HCT116 (cell line): ENCODE measurements at regions not wholly inside any gene's neighbourhood (a gene's known extent, or its start where the extent isn't known, plus 50 kb on each side); places are given as distances from the start of the nearest gene placed in this dataset.

Source experiments
- ATAC-seq: fragments of 200-7000 bp; cut with Tn5 transposase; 2 replicates; pipeline ENCODE4 v1.9.1; 2020; ENCODE audit warnings: mild to moderate bottlenecking, moderate library complexity
- BruUV-seq: library from RNA; stranded (reverse); fragments of 400-500 nt; replicated peaks from 2 replicates; lab custom pipeline; 2021; lab: Mats Ljungman, UMichigan
- CTCF ChIA-PET: fragments of 300-600 bp; sonication (Branson Sonifier 250); formaldehyde crosslinking; loops from one replicate; lab custom pipeline; 2021; ENCODE audit warnings: antibody characterized with exemption; lab: Charles Lee
- POLR2A ChIA-PET: fragments of 300-600, 350-600 bp; sonication (Branson Sonifier 250); formaldehyde crosslinking; loops from one replicate; lab custom pipeline; 2021; ENCODE audit warnings: antibody characterized with exemption; lab: Charles Lee
- RAD21 ChIA-PET, 2 experiments: fragments of 300-600 bp; sonication (Branson Sonifier 250); formaldehyde crosslinking; loops; one replicate each; lab custom pipeline; 2023; ENCODE audit warnings: low total read pairs in 2 of 2; ENCODE audit not compliant: uncharacterized antibody in 2 of 2, unreplicated experiment in 2 of 2, low non-redundant PET in 1 of 2; lab: Charles Lee
- DNase-seq: peaks from one replicate; pipeline ENCODE4 v3.0.0-alpha.2; 2010; ENCODE audit warnings: low read depth, low spot score
- H2AFZ ChIP-seq: fragments of 200-600 bp; shearing (Covaris generic), sonication (generic); 2 replicates; pipeline ENCODE4 v1.6.1; 2017; ENCODE audit warnings: low read depth, mixed run types, mixed read lengths, antibody characterized with exemption, low read length; ENCODE audit not compliant: poor library complexity, severe bottlenecking
- H3K27ac ChIP-seq: 2 replicates; pipeline ENCODE4 v1.5.1; 2012; ENCODE audit warnings: low read depth, low read length
- H3K27me3 ChIP-seq: fragments of 200-600 bp; sonication (generic); 2 replicates; pipeline ENCODE4 v1.6.1; 2016; ENCODE audit warnings: mixed run types, low read length, mixed read lengths; ENCODE audit not compliant: insufficient read depth
- H3K36me3 ChIP-seq, 2 experiments: fragments of 200-500 bp in 1 of 2; fragments of 200-600 bp in 1 of 2; sonication (Bioruptor generic) in 1 of 2; sonication (generic) in 1 of 2; 2 replicates each; pipeline versions ENCODE4 v1.5.1 to v1.6.1; 2014 to 2016; ENCODE audit warnings: low read length in 2 of 2, inconsistent platforms in 1 of 2, mixed read lengths in 1 of 2, mixed run types in 1 of 2; ENCODE audit not compliant: insufficient read depth in 2 of 2, control insufficient read depth in 1 of 2
- H3K4me1 ChIP-seq, 2 experiments: fragments of 200-600 bp in 1 of 2; sonication (generic) in 1 of 2; 2 replicates each; pipeline versions ENCODE4 v1.5.1 to v1.6.1; 2012 to 2017; ENCODE audit warnings: low read length in 2 of 2, inconsistent platforms in 1 of 2, mild to moderate bottlenecking in 1 of 2, mixed read lengths in 1 of 2, mixed run types in 1 of 2, moderate library complexity in 1 of 2; ENCODE audit not compliant: insufficient read depth in 2 of 2, control insufficient read depth in 1 of 2
- H3K4me2 ChIP-seq: fragments of 200-600 bp; sonication (generic); 2 replicates; pipeline ENCODE4 v1.6.1; 2017; ENCODE audit warnings: mixed run types, low read length, mixed read lengths
- H3K4me3 ChIP-seq, 2 experiments: fragments of 200-600 bp in 1 of 2; sonication (generic) in 1 of 2; replicated peaks in 1 of 2; 2 replicates each; pipeline ENCODE4 v1.5.1; 2011 to 2016; ENCODE audit warnings: low read length in 2 of 2, control low read depth in 1 of 2, low read depth in 1 of 2, mild to moderate bottlenecking in 1 of 2, mixed read lengths in 1 of 2, mixed run types in 1 of 2
- H3K79me2 ChIP-seq: fragments of 200-600 bp; sonication (generic); 2 replicates; pipeline ENCODE4 v1.6.1; 2017; ENCODE audit warnings: mild to moderate bottlenecking, mixed run types, low read length, moderate library complexity, mixed read lengths; ENCODE audit not compliant: insufficient read depth
- H3K9ac ChIP-seq: fragments of 200-600 bp; sonication (generic); 2 replicates; pipeline ENCODE4 v1.6.1; 2016; ENCODE audit warnings: low read length, mixed read lengths
- H3K9me2 ChIP-seq: fragments of 200-600 bp; sonication (generic), shearing (Covaris generic); 2 replicates; pipeline ENCODE4 v1.6.1; 2017; ENCODE audit warnings: mixed run types, mild to moderate bottlenecking, moderate library complexity; ENCODE audit not compliant: insufficient read depth
- H3K9me3 ChIP-seq, 2 experiments: fragments of 200-500 bp in 1 of 2; fragments of 200-600 bp in 1 of 2; sonication (Bioruptor generic) in 1 of 2; sonication (generic) in 1 of 2; 2 replicates each; pipeline ENCODE4 v1.6.1; 2014 to 2017; ENCODE audit warnings: low read length in 2 of 2, mixed read lengths in 2 of 2, inconsistent platforms in 1 of 2, low read depth in 1 of 2, mild to moderate bottlenecking in 1 of 2, mixed run types in 1 of 2, moderate library complexity in 1 of 2; ENCODE audit not compliant: control insufficient read depth in 1 of 2, insufficient read depth in 1 of 2
- H4K20me1 ChIP-seq: fragments of 200-600 bp; sonication (generic), shearing (Covaris generic); 2 replicates; pipeline ENCODE4 v1.6.1; 2017; ENCODE audit warnings: mixed run types, mild to moderate bottlenecking, moderate library complexity; ENCODE audit not compliant: insufficient read depth
- ATF3 ChIP-seq: IDR thresholded peaks from 2 replicates; pipeline ENCODE4 v1.6.1; 2012
- POLR2A ChIP-seq: IDR thresholded peaks from 2 replicates; pipeline ENCODE4 v1.7.0; 2011; ENCODE audit warnings: borderline replicate concordance; ENCODE audit not compliant: insufficient read depth, insufficient read length; ENCODE audit errors: extremely low read depth
- POLR2AphosphoS5 ChIP-seq: IDR thresholded peaks from 2 replicates; pipeline ENCODE4 v1.6.1; 2011; ENCODE audit warnings: mild to moderate bottlenecking, low read depth, low read length, moderate library complexity
- REST ChIP-seq: IDR thresholded peaks from 2 replicates; pipeline ENCODE4 v1.6.1; 2012; ENCODE audit warnings: low read depth
- SP1 ChIP-seq: IDR thresholded peaks from 2 replicates; pipeline ENCODE4 v1.6.1; 2012; ENCODE audit warnings: low read depth
- YY1 ChIP-seq: IDR thresholded peaks from 2 replicates; pipeline ENCODE4 v1.6.1; 2011; ENCODE audit warnings: low read length, low read depth, moderate library complexity, mild to moderate bottlenecking; ENCODE audit not compliant: insufficient replicate concordance; ENCODE audit errors: extremely low read depth
- intact Hi-C: fragments of 100-400 bp; cut with micrococcal nuclease; formaldehyde crosslinking; loops from 2 replicates; pipeline ENCODE4 v1.10.0; 2022

GRCh38 chr7:41131956-41132355, 570.9 kb downstream of the INHBA start:
- Histone ChIP-seq H4K20me1 (no peaks in the 10 kb centered on the region), H3K27ac (no peak overlapping the region), H3K9ac (no peak overlapping the region), H3K9me2 (no peaks in the 10 kb centered on the region), H3K79me2 (no peaks in the 10 kb centered on the region), H3K36me3 (no peaks in the 10 kb centered on the region), H2AFZ (no peak overlapping the region), H3K4me2 (no peak overlapping the region), H3K27me3 (no peaks in the 10 kb centered on the region), H3K9me3 (no peaks in the 10 kb centered on the region), H3K4me1 (peaks cover 0 to 10% of the 10 kb centered on the region in 2 experiments; a peak in 2 of 4 replicates), H3K4me3 (no peak overlapping the region)
- no peak for DNase-seq
- ATAC-seq, result no peak
- BruUV-seq, result no TSS peak
- ChIA-PET RAD21 (no interaction called here), CTCF (no interaction called here), POLR2A (no interaction called here)
- TF ChIP-seq YY1 (no peak), POLR2A (no peak), ATF3 (no peak), REST (no peak), SP1 (no peak), POLR2AphosphoS5 (no peak)
- intact Hi-C loops, result no loop called here
